ENCODE measurements at regions not wholly inside any gene's neighbourhood (a gene's known extent, or its start where the extent isn't known, plus 50 kb on each side); places are given as distances from the start of the nearest gene placed in this dataset.

GRCh38 chr5:77157732-77158532 is 52.5 kb upstream of the PDE8B start:
- DNase-seq (ENCODE audit: low read depth) = no peak

GRCh38 chr5:77156379-77156778 is 54.1 kb upstream of the PDE8B start:
- DNase-seq (ENCODE audit: low read depth) = no peak

- DNase-seq (ENCODE audit: low read depth) = peak; percentile 4
Observed at GRCh38 chr5:77155179-77155785, 55.2 kb upstream of the PDE8B start.

- DNase-seq (ENCODE audit: low read depth) = no peak
Observed at GRCh38 chr5:77152441-77152840, 58.0 kb upstream of the PDE8B start.

GRCh38 chr5:77151501-77151900 is 59.0 kb upstream of the PDE8B start:
- no peak for DNase-seq (ENCODE audit: low read depth)

GRCh38 chr5:77146896-77147295 is 59.8 kb upstream of the ZBED3 start:
- DNase-seq (ENCODE audit: low read depth) = no peak

- DNase-seq (ENCODE audit: low read depth) = no peak
Observed at GRCh38 chr5:77145666-77146065, 58.6 kb upstream of the ZBED3 start.

GRCh38 chr5:77144837-77145139 is 57.7 kb upstream of the ZBED3 start:
- no peak for DNase-seq (ENCODE audit: low read depth)

- peak; percentile 30 for DNase-seq (ENCODE audit: low read depth)
Observed at GRCh38 chr5:77143998-77144836, 57.1 kb upstream of the ZBED3 start.

- DNase-seq (ENCODE audit: low read depth) = no peak
Observed at GRCh38 chr5:77140350-77140749, 53.3 kb upstream of the ZBED3 start.

GRCh38 chr5:77139001-77139400 is 51.9 kb upstream of the ZBED3 start:
- DNase-seq (ENCODE audit: low read depth) = no peak
